HepG2 (cell line): ENCODE measurements at regions not wholly inside any gene's neighbourhood (a gene's known extent, or its start where the extent isn't known, plus 50 kb on each side); places are given as distances from the start of the nearest gene placed in this dataset.

Experiments
- ATAC-seq: fragments of 200-7000 bp; cut with Tn5 transposase; 3 replicates; pipeline ENCODE4 v1.9.1; 2020; ENCODE audit warnings: mild to moderate bottlenecking, moderate library complexity
- BruUV-seq: library from RNA; stranded (reverse); fragments of 400-500 nt; replicated peaks from 2 replicates; lab custom pipeline; 2021; lab: Mats Ljungman, UMichigan
- CTCF ChIA-PET: fragments of 300-600 bp; formaldehyde crosslinking; extraction: SDS; loops from one replicate; lab custom pipeline; 2021; ENCODE audit warnings: low total read pairs, inconsistent platforms, low intra/inter-chr PET ratio; lab: Yijun Ruan, JAX
- POLR2A ChIA-PET: fragments of 350-600 bp; sonication (Branson Sonifier 250); formaldehyde crosslinking; loops from one replicate; lab custom pipeline; 2020; ENCODE audit warnings: antibody characterized with exemption, inconsistent platforms; lab: Yijun Ruan, JAX
- DNase-seq: peaks from one replicate; pipeline ENCODE4 v3.0.0-alpha.2; 2015; ENCODE audit warnings: low spot score
- FAIRE-seq: peaks from 3 replicates; lab custom pipeline; 2011; peaks lifted over from hg19 to GRCh38; lab: Jason Lieb, UNC
- H2AFZ ChIP-seq: one replicate; pipeline ENCODE4 v1.6.1; 2011; ENCODE audit warnings: low read length, inconsistent platforms
- H3K27ac ChIP-seq: fragments of 300-600 bp; 3 replicates; pipeline ENCODE4 v1.8.0; 2011; ENCODE audit warnings: mixed run types, mild to moderate bottlenecking, mixed read lengths, low read length, inconsistent platforms; ENCODE audit not compliant: insufficient read depth; ENCODE audit errors: extremely low read length
- H3K27me3 ChIP-seq, 2 experiments: fragments of 200-600 bp in 1 of 2; 2 replicates in 1 of 2; 3 replicates in 1 of 2; pipeline versions ENCODE4 v1.6.0 to v1.8.0; 2011; ENCODE audit warnings: low read length in 2 of 2, mild to moderate bottlenecking in 2 of 2, moderate library complexity in 2 of 2, inconsistent platforms in 1 of 2; ENCODE audit not compliant: insufficient read depth in 2 of 2, control insufficient read depth in 1 of 2
- H3K36me3 ChIP-seq, 2 experiments: fragments of 200-600 bp in 1 of 2; replicated peaks in 1 of 2; 2 replicates in 1 of 2; 3 replicates in 1 of 2; pipeline versions ENCODE4 v1.5.1 to v1.8.0; 2011; ENCODE audit warnings: low read length in 2 of 2, inconsistent platforms in 1 of 2; ENCODE audit not compliant: insufficient read depth in 2 of 2, control insufficient read depth in 1 of 2
- H3K4me1 ChIP-seq: 2 replicates; pipeline ENCODE4 v1.5.1; 2012; ENCODE audit warnings: low read length, inconsistent platforms; ENCODE audit not compliant: insufficient read depth
- H3K4me2 ChIP-seq: 2 replicates; pipeline ENCODE4 v1.6.0; 2011; ENCODE audit warnings: low read depth, low read length, inconsistent platforms
- H3K4me3 ChIP-seq, 3 experiments: fragments of 200-600 bp in 1 of 3; sonication (generic), shearing (Covaris generic) in 1 of 3; replicated peaks in 1 of 3; 2 replicates each; pipeline ENCODE4 v1.5.1; 2011 to 2016; ENCODE audit warnings: low read length in 3 of 3, inconsistent platforms in 2 of 3, low read depth in 2 of 3, mild to moderate bottlenecking in 2 of 3, control low read depth in 1 of 3, mixed read lengths in 1 of 3; ENCODE audit not compliant: insufficient read depth in 1 of 3
- H3K79me2 ChIP-seq: one replicate; pipeline ENCODE4 v1.6.1; 2011; ENCODE audit warnings: low read length, inconsistent platforms; ENCODE audit not compliant: insufficient read depth
- H3K9ac ChIP-seq: 2 replicates; pipeline ENCODE4 v1.6.0; 2011; ENCODE audit warnings: mild to moderate bottlenecking, low read depth, low read length, inconsistent platforms; ENCODE audit not compliant: insufficient read depth
- H3K9me3 ChIP-seq: 2 replicates; pipeline ENCODE4 v1.5.1; 2012; ENCODE audit warnings: mild to moderate bottlenecking, low read length
- H4K20me1 ChIP-seq: 2 replicates; pipeline ENCODE4 v1.6.0; 2011; ENCODE audit warnings: inconsistent platforms, mild to moderate bottlenecking, low read length, moderate library complexity; ENCODE audit not compliant: insufficient read depth
- GFI1 ChIP-seq: sonication (generic); formaldehyde crosslinking; IDR thresholded peaks from 2 replicates; pipeline ENCODE4 v1.5.0; 2020; ENCODE audit warnings: missing genetic modification reagents, mild to moderate bottlenecking, borderline replicate concordance
- NAIF1 ChIP-seq: sonication (generic); formaldehyde crosslinking; IDR thresholded peaks from 2 replicates; pipeline ENCODE4 v1.5.0; 2020; ENCODE audit warnings: mild to moderate bottlenecking, missing genetic modification reagents, borderline replicate concordance
- NFRKB ChIP-seq: fragments of 450-650 bp; IDR thresholded peaks from 2 replicates; pipeline ENCODE4 v1.6.1; 2017
- REPIN1 ChIP-seq: sonication (generic); formaldehyde crosslinking; IDR thresholded peaks from 2 replicates; pipeline ENCODE4 v1.8.0; 2022; ENCODE audit warnings: missing genetic modification reagents, low read depth, mild to moderate bottlenecking, borderline replicate concordance
- STAT5B ChIP-seq: sonication (generic); formaldehyde crosslinking; IDR thresholded peaks from 2 replicates; pipeline ENCODE4 v1.4.0; 2020; ENCODE audit warnings: missing genetic modification reagents
- TIGD3 ChIP-seq: sonication (generic); formaldehyde crosslinking; IDR thresholded peaks from 2 replicates; pipeline ENCODE4 v1.5.1; 2020; ENCODE audit warnings: mild to moderate bottlenecking, missing genetic modification reagents, borderline replicate concordance
- ZNF331 ChIP-seq: sonication (generic); formaldehyde crosslinking; IDR thresholded peaks from 2 replicates; pipeline ENCODE4 v1.4.0; 2020; ENCODE audit warnings: missing genetic modification reagents
- ZNF354B ChIP-seq: sonication (generic); formaldehyde crosslinking; IDR thresholded peaks from 2 replicates; pipeline ENCODE4 v1.8.0; 2022; ENCODE audit warnings: mild to moderate bottlenecking, missing genetic modification reagents
- ZNF382 ChIP-seq: sonication (generic); formaldehyde crosslinking; IDR thresholded peaks from 2 replicates; pipeline ENCODE4 v1.5.0; 2020; ENCODE audit warnings: missing genetic modification reagents, mild to moderate bottlenecking, borderline replicate concordance
- ZSCAN21 ChIP-seq: sonication (generic); formaldehyde crosslinking; IDR thresholded peaks from 2 replicates; pipeline ENCODE4 v1.8.0; 2022; ENCODE audit warnings: mild to moderate bottlenecking, missing genetic modification reagents, moderate library complexity, borderline replicate concordance
- WGBS: methylation state at CpG from one replicate; pipeline ENCODE4 v1.1.6; 2017; ENCODE audit warnings: low lambda C conversion rate; 5-methylcytosine and 5-hydroxymethylcytosine counted together
- in situ Hi-C: cut with HindIII; loops from 2 replicates; pipeline ENCODE4 v1.10.0; 2017; ENCODE audit warnings: low pct_unique_long_range_greater_than_20kb; ENCODE audit not compliant: extremely low pct_ligation_motif_present
- intact Hi-C: fragments of 100-400 bp; cut with micrococcal nuclease; formaldehyde crosslinking; loops from one replicate; pipeline ENCODE4 v1.10.0; 2022; ENCODE audit not compliant: unreplicated experiment
- TF ChIP-seq, protein P1 (sequence below): IDR thresholded peaks from 2 replicates; pipeline ENCODE4 v1.6.1; 2016; ENCODE audit warnings: mild to moderate bottlenecking, missing biosample characterization, missing genetic modification reagents
- TF ChIP-seq, protein P2 (sequence below): sonication (generic); formaldehyde crosslinking; IDR thresholded peaks from 2 replicates; pipeline ENCODE4 v1.9.0; 2021; ENCODE audit warnings: missing genetic modification reagents, borderline replicate concordance
- TF ChIP-seq, protein P3 (sequence below): sonication (generic); formaldehyde crosslinking; IDR thresholded peaks from 2 replicates; pipeline ENCODE4 v1.4.0; 2020; ENCODE audit warnings: missing genetic modification reagents
- TF ChIP-seq, protein P4 (sequence below): sonication (generic); formaldehyde crosslinking; conservative IDR thresholded peaks from 2 replicates; pipeline ENCODE4 v1.5.0; 2020; ENCODE audit warnings: missing genetic modification reagents

- 7% methylated on average over 11 of the region's 13 CpGs for WGBS
Observed at GRCh38 chr20:59421920-59422637, 121.7 kb downstream of the EDN3 start.

More at GRCh38 chr20:59421920-59422637, 121.7 kb downstream of the EDN3 start:
- H3K36me3 ChIP-seq, result no peaks in the 10 kb centered on the region
- ChIA-PET CTCF (no interaction called here), POLR2A (no interaction called here)
- no TSS peak for BruUV-seq
- intact Hi-C loops (no loop called here), in situ Hi-C loops (no loop called here)
- H3K79me2 ChIP-seq, result no peaks in the 10 kb centered on the region
- DNase-seq, result no peak
- FAIRE-seq, result no peak
- H3K27me3 ChIP-seq, result peaks cover 15 to 63% of the 10 kb centered on the region in 2 experiments; a peak in 4 of 5 replicates
- no peaks in the 10 kb centered on the region; the same call in 1 of the 2 replicates for H4K20me1 ChIP-seq
- TF ChIP-seq GFI1 (CRISPR knock-in tag), result no peak
- TF ChIP-seq STAT5B (CRISPR knock-in tag), result no peak
- no peak for TF ChIP-seq NAIF1 (CRISPR knock-in tag)
- TF ChIP-seq, protein P1, sequence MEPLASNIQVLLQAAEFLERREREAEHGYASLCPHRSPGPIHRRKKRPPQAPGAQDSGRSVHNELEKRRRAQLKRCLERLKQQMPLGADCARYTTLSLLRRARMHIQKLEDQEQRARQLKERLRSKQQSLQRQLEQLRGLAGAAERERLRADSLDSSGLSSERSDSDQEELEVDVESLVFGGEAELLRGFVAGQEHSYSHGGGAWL (CRISPR knock-in tag), result no peak
- TF ChIP-seq, protein P2, sequence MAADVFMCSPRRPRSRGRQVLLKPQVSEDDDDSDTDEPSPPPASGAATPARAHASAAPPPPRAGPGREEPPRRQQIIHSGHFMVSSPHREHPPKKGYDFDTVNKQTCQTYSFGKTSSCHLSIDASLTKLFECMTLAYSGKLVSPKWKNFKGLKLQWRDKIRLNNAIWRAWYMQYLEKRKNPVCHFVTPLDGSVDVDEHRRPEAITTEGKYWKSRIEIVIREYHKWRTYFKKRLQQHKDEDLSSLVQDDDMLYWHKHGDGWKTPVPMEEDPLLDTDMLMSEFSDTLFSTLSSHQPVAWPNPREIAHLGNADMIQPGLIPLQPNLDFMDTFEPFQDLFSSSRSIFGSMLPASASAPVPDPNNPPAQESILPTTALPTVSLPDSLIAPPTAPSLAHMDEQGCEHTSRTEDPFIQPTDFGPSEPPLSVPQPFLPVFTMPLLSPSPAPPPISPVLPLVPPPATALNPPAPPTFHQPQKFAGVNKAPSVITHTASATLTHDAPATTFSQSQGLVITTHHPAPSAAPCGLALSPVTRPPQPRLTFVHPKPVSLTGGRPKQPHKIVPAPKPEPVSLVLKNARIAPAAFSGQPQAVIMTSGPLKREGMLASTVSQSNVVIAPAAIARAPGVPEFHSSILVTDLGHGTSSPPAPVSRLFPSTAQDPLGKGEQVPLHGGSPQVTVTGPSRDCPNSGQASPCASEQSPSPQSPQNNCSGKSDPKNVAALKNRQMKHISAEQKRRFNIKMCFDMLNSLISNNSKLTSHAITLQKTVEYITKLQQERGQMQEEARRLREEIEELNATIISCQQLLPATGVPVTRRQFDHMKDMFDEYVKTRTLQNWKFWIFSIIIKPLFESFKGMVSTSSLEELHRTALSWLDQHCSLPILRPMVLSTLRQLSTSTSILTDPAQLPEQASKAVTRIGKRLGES, result no peak
- TF ChIP-seq ZNF354B (CRISPR knock-in tag), result no peak
- TF ChIP-seq REPIN1 (CRISPR knock-in tag), result no peak
- no peak for TF ChIP-seq ZNF331 (CRISPR knock-in tag)
- no peak for TF ChIP-seq NFRKB
- TF ChIP-seq, protein P3, sequence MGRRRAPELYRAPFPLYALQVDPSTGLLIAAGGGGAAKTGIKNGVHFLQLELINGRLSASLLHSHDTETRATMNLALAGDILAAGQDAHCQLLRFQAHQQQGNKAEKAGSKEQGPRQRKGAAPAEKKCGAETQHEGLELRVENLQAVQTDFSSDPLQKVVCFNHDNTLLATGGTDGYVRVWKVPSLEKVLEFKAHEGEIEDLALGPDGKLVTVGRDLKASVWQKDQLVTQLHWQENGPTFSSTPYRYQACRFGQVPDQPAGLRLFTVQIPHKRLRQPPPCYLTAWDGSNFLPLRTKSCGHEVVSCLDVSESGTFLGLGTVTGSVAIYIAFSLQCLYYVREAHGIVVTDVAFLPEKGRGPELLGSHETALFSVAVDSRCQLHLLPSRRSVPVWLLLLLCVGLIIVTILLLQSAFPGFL (CRISPR knock-in tag), result no peak
- TF ChIP-seq TIGD3 (CRISPR knock-in tag), result no peak
- TF ChIP-seq, protein P4, sequence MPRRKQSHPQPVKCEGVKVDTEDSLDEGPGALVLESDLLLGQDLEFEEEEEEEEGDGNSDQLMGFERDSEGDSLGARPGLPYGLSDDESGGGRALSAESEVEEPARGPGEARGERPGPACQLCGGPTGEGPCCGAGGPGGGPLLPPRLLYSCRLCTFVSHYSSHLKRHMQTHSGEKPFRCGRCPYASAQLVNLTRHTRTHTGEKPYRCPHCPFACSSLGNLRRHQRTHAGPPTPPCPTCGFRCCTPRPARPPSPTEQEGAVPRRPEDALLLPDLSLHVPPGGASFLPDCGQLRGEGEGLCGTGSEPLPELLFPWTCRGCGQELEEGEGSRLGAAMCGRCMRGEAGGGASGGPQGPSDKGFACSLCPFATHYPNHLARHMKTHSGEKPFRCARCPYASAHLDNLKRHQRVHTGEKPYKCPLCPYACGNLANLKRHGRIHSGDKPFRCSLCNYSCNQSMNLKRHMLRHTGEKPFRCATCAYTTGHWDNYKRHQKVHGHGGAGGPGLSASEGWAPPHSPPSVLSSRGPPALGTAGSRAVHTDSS (CRISPR knock-in tag), result no peak
- no peak for TF ChIP-seq ZSCAN21
- TF ChIP-seq ZNF382 (CRISPR knock-in tag), result no peak
- no peaks in the 10 kb centered on the region for H3K4me1 ChIP-seq
- H3K4me3 ChIP-seq, result no peak overlapping the region
- H3K9ac ChIP-seq, result no peak overlapping the region
- no peaks in the 10 kb centered on the region for H3K9me3 ChIP-seq
- no peak overlapping the region for H2AFZ ChIP-seq
- no peak overlapping the region for H3K27ac ChIP-seq
- no peak overlapping the region for H3K4me2 ChIP-seq
- no peak for ATAC-seq
